Choroid plexus epithelial cell (primary cell): ENCODE measurements at regions not wholly inside any gene's neighbourhood (a gene's known extent, or its start where the extent isn't known, plus 50 kb on each side); places are given as distances from the start of the nearest gene placed in this dataset.

Experiments used
- DNase-seq: peaks from one replicate; pipeline ENCODE4 v3.0.0-alpha.2; 2010; ENCODE audit warnings: low read depth
- H3K4me3 ChIP-seq: 2 replicates; pipeline ENCODE4 v1.5.1; 2011; ENCODE audit warnings: low read depth, mild to moderate bottlenecking, control low read depth, low read length, moderate library complexity
- CTCF ChIP-seq: conservative IDR thresholded peaks from 2 replicates; pipeline ENCODE4 v1.5.1; 2011; ENCODE audit warnings: low read depth, mild to moderate bottlenecking, control low read depth, inconsistent platforms, low read length, moderate library complexity

- peak; percentile 5 for DNase-seq
- no peak for TF ChIP-seq CTCF
- H3K4me3 ChIP-seq = no peak overlapping the region
These were observed 114.6 kb upstream of the RET start for GRCh38 chr10:42962110-42962901.

GRCh38 chr10:42962902-42963231 lies 114.0 kb upstream of the RET start:
- H3K4me3 ChIP-seq = no peak overlapping the region
- no peak for TF ChIP-seq CTCF
- DNase-seq = no peak

GRCh38 chr10:42963312-42963711 lies 113.6 kb upstream of the RET start:
- no peak for DNase-seq
- no peak for TF ChIP-seq CTCF
- no peak overlapping the region for H3K4me3 ChIP-seq

GRCh38 chr10:42969147-42969546 lies 107.7 kb upstream of the RET start:
- DNase-seq = no peak
- H3K4me3 ChIP-seq = no peak overlapping the region
- no peak for TF ChIP-seq CTCF

- TF ChIP-seq CTCF = no peak
- DNase-seq = no peak
- no peak overlapping the region for H3K4me3 ChIP-seq
These were observed 107.0 kb upstream of the RET start for GRCh38 chr10:42969909-42970308.

- no peak for DNase-seq
- no peak overlapping the region for H3K4me3 ChIP-seq
- TF ChIP-seq CTCF = no peak
These were observed 106.2 kb upstream of the RET start for GRCh38 chr10:42970451-42971250.
